ENCODE measurements at regions not wholly inside any gene's neighbourhood (a gene's known extent, or its start where the extent isn't known, plus 50 kb on each side); places are given as distances from the start of the nearest gene placed in this dataset.

DNA sequence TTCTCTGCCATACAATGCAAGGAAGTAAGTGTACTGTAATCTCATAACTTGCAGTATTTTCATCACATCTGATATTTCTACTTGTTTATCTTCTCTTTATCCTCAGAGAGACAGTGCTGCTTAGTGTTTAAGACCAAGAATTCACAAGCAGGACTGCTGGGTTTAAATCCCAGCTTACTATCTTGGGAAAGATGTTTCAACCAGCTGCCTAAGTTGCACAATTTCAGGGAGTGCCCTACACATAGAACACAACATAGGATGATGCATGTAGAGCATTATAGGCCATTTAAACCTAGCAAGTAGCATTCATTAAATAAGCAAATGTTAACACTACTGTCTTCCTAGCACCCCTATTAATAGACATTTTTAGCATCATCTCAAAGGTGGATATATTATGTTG lies 205.2 kb upstream of the CEP162 start:
- Histone ChIP-seq H3K4me1 (ENCODE audit: insufficient read depth, low read length) (no peaks in the 10 kb centered on the region), H3K9ac (ENCODE audit: low read depth, low read length) (no peak overlapping the region), H3K4me3 (ENCODE audit: low read length) (no peak overlapping the region), H3K36me3 (ENCODE audit: insufficient read depth, low read depth, low read length) (no peaks in the 10 kb centered on the region), H3K27me3 (ENCODE audit: insufficient read depth, low read length) (no peaks in the 10 kb centered on the region), H3K27ac (ENCODE audit: low read length) (no peak overlapping the region), H3K9me3 (ENCODE audit: insufficient read depth, low read depth, low read length) (no peaks in the 10 kb centered on the region)

DNA sequence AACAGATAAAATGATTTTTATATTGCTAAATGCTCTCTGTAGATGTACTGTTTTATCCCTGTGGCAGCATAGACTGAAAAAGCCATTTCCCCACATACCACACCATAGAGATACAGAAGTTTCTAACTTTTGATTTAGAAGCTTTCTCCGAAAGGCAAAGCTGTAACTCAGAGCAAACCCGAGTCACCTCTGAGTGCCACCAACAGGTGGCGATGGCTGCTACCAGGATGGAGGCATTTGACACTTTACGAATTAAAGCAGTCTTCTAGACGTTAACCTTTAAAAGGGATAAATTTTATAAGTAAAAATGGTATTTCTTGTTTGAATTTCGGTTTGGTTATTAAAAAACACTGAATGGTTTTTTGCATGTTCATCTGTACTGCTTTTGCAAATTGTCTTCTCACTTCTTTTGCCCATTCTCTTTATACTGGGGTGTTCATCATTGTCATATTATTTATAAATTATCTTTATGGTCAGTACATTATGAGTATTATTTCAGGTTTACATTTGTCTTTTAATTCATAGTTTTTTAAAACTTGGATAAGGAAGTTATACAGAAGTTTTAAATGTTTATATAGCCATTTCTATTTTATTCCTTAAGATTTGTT lies 201.0 kb upstream of the CEP162 start:
- Histone ChIP-seq H3K9ac (ENCODE audit: low read depth, low read length) (no peak overlapping the region), H3K9me3 (ENCODE audit: insufficient read depth, low read depth, low read length) (no peaks in the 10 kb centered on the region), H3K4me3 (ENCODE audit: low read length) (no peak overlapping the region), H3K36me3 (ENCODE audit: insufficient read depth, low read depth, low read length) (no peaks in the 10 kb centered on the region), H3K4me1 (ENCODE audit: insufficient read depth, low read length) (peaks cover 18% of the 10 kb centered on the region; the same call in 1 of the 2 replicates), H3K27ac (ENCODE audit: low read length) (no peak overlapping the region), H3K27me3 (ENCODE audit: insufficient read depth, low read length) (no peaks in the 10 kb centered on the region)

DNA sequence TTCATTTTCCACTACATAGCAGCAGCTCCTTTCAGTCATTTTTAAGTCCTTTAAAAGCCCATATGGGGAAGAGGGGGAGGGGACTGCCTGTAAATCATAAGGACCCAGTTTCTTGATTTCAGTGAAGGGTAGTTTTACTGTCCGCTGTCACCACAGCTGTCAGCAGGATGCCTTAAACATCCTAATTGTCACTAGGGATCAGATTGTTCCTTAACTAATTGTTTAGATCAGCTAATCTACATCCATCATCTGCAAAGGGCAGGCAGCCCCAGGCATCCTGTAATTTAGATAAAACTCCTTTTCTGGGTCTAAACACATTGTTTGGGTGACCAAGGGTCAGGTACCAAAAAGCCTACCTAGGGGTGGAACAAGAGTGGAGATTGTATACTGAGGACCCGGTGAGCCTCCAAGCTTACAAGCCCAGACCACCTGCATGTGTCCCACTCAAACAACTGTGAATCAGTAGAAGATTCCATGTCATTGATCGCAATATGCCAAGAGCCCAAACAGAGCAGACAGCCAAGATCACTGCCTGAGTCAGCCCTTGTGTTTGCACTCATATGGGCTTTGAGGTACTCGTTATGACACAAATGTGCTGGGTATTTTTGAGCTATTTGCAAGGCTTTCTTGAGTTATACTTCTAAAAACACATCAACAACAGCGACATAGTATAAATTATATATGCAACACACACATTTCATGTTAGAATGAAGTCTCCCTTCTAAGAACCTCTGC lies 198.7 kb upstream of the CEP162 start:
- Histone ChIP-seq H3K4me3 (ENCODE audit: low read length) (no peak overlapping the region), H3K9me3 (ENCODE audit: insufficient read depth, low read depth, low read length) (no peaks in the 10 kb centered on the region), H3K9ac (ENCODE audit: low read depth, low read length) (no peak overlapping the region), H3K27ac (ENCODE audit: low read length) (no peak overlapping the region), H3K4me1 (ENCODE audit: insufficient read depth, low read length) (peaks cover 18% of the 10 kb centered on the region; the same call in 1 of the 2 replicates), H3K36me3 (ENCODE audit: insufficient read depth, low read depth, low read length) (no peaks in the 10 kb centered on the region), H3K27me3 (ENCODE audit: insufficient read depth, low read length) (no peaks in the 10 kb centered on the region)

DNA sequence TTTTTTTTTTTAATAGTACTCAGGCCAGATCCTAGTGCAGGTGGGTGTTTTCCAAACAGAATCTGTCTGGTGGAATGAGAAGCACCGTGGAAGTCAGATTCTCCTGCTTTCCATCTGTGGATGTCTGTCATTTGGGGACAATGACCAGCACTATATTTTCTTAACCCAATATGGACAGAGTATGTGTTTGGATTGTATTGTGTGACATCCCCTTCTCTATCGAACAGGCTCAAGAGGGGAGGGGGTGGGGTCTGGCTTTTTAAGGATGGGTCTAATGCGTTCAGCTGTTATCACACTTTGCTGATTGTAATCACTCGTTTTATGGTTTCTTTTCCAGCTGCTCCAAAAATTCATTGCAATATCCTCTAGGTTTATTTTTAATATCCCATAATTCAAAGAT lies 197.5 kb upstream of the CEP162 start:
- Histone ChIP-seq H3K27ac (ENCODE audit: low read length) (no peak overlapping the region), H3K4me1 (ENCODE audit: insufficient read depth, low read length) (peaks cover 18% of the 10 kb centered on the region; the same call in 1 of the 2 replicates), H3K9me3 (ENCODE audit: insufficient read depth, low read depth, low read length) (no peaks in the 10 kb centered on the region), H3K27me3 (ENCODE audit: insufficient read depth, low read length) (no peaks in the 10 kb centered on the region), H3K36me3 (ENCODE audit: insufficient read depth, low read depth, low read length) (no peaks in the 10 kb centered on the region), H3K4me3 (ENCODE audit: low read length) (peak overlapping the region; percentile 21; the same call in 1 of the 2 replicates), H3K9ac (ENCODE audit: low read depth, low read length) (no peak overlapping the region)

DNA sequence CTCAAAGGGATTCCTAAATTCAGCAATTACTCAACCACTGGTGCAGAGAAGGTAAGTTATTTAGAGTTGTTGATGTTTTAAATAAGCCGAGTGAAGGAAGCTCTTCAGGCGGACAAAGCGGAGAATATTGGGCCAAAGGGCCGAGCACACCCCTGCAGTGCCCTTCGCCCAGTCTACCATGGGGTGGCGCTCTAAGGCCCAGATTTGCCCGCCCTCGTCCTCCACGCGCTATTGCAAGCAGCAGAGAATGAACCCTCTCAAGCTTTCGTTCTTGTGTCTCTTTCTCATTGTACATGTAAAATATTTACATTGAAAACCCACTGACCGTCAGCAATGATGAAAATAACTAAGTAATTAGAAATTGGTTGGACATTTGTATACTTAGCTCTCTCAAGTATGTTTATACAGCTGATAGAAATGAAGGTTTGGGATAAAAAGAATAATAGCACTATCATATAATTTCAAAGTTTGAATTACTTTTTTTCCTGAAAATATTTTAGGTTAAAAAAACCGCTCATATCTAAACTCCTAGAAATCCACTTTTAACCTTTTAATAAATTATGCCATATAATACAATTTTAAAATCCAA lies 195.0 kb upstream of the CEP162 start:
- Histone ChIP-seq H3K9ac (ENCODE audit: low read depth, low read length) (peak overlapping the region; percentile 14; the same call in 1 of the 2 replicates), H3K36me3 (ENCODE audit: insufficient read depth, low read depth, low read length) (no peaks in the 10 kb centered on the region), H3K27ac (ENCODE audit: low read length) (no peak overlapping the region), H3K9me3 (ENCODE audit: insufficient read depth, low read depth, low read length) (no peaks in the 10 kb centered on the region), H3K4me3 (ENCODE audit: low read length) (no peak overlapping the region), H3K27me3 (ENCODE audit: insufficient read depth, low read length) (no peaks in the 10 kb centered on the region), H3K4me1 (ENCODE audit: insufficient read depth, low read length) (peaks cover 18% of the 10 kb centered on the region; the same call in 1 of the 2 replicates)

DNA sequence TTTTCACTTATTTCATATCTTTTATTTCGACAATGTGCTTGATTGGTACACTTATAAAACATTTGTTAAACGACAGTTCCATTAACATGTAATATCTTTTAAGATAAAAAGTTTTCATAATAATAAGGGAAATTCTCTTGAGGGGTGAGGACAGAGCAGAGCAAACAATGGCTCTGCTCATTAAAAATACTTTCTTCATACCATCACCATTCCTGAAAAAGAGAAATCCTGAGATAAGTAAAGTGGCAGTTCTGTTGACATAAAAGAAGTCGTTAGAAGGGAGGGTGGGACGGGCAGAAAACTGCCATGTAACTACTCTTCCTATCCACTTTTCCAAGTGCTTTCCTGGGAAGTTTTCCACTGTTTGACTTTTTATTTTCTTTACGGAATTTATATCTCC lies 193.6 kb upstream of the CEP162 start:
- Histone ChIP-seq H3K36me3 (ENCODE audit: insufficient read depth, low read depth, low read length) (no peaks in the 10 kb centered on the region), H3K9me3 (ENCODE audit: insufficient read depth, low read depth, low read length) (no peaks in the 10 kb centered on the region), H3K4me3 (ENCODE audit: low read length) (no peak overlapping the region), H3K4me1 (ENCODE audit: insufficient read depth, low read length) (peaks cover 17% of the 10 kb centered on the region; the same call in 1 of the 2 replicates), H3K9ac (ENCODE audit: low read depth, low read length) (no peak overlapping the region), H3K27me3 (ENCODE audit: insufficient read depth, low read length) (no peaks in the 10 kb centered on the region), H3K27ac (ENCODE audit: low read length) (no peak overlapping the region)

DNA sequence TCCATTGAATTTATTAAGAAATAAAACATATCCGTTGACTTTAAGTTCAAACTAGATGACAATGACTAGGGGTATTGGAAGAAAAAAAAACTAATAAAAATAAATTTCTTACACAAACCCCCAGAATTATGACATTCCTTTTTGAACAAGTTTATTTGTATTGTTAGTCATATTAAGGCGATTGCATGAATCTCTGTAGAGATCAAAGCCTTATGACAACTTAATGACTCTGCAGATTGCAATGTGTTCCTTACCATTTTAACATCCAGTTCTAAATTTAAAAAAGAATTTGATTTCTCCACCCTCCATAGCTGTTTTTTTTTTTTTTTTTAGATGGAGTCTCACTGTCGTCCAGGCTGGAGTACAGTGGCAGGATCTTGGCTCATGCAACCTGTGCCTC lies 189.8 kb upstream of the CEP162 start:
- Histone ChIP-seq H3K9me3 (ENCODE audit: insufficient read depth, low read depth, low read length) (no peaks in the 10 kb centered on the region), H3K27me3 (ENCODE audit: insufficient read depth, low read length) (no peaks in the 10 kb centered on the region), H3K4me1 (ENCODE audit: insufficient read depth, low read length) (no peaks in the 10 kb centered on the region), H3K27ac (ENCODE audit: low read length) (no peak overlapping the region), H3K9ac (ENCODE audit: low read depth, low read length) (no peak overlapping the region), H3K4me3 (ENCODE audit: low read length) (no peak overlapping the region), H3K36me3 (ENCODE audit: insufficient read depth, low read depth, low read length) (no peaks in the 10 kb centered on the region)

DNA sequence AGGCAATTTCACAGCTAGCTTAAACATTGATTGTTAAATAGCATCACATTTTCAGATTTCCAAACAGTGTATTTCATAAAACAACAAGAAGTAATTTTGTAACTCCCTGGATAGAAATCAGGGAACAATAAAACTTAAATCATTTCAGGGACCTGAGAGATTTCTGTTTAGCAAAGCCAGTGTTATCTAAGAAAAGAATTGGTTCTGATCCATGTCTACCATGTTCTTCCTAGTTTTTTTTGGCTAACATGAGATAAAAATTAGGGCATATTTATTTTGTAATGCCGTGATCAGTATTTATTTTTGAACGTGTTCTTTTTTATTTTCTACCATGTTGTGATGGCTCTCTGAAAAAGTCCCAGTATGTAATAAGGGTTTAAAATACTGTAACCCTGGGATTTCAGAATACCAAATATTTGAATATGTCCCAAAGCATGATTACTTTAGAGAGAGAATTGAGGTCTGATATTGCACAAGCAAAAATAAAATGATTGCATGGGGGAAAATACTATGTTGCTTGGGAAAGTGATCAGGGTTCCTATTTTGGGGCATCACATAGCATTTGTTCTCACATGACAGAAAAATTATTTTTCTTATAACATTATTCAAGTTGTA lies 188.7 kb upstream of the CEP162 start:
- H3K9ac ChIP-seq (ENCODE audit: low read depth, low read length), result no peak overlapping the region
- H3K36me3 ChIP-seq (ENCODE audit: insufficient read depth, low read depth, low read length), result no peaks in the 10 kb centered on the region
- H3K4me3 ChIP-seq (ENCODE audit: low read length), result no peak overlapping the region
- H3K9me3 ChIP-seq (ENCODE audit: insufficient read depth, low read depth, low read length), result no peaks in the 10 kb centered on the region
- no peak overlapping the region for H3K27ac ChIP-seq (ENCODE audit: low read length)
- H3K4me1 ChIP-seq (ENCODE audit: insufficient read depth, low read length), result no peaks in the 10 kb centered on the region
- H3K27me3 ChIP-seq (ENCODE audit: insufficient read depth, low read length), result no peaks in the 10 kb centered on the region

DNA sequence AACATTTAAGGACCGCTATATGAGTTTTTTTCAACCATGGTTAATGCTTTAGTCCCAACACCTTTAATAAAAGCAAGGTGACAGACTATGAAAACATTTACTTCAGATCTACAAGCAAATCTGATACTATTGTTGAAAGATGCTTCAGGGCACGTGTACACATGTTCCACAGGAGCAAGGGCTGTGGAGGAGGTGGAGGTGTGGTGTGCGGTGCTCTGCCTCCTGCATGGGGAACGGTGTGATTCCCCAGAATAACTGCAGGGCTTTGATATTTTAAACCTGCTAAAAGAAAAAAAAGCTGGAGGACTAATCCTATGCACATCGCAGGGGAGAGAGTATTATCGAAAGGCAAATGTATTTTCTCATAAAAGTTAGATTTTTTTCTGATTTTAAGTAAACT lies 188.1 kb upstream of the CEP162 start:
- H3K9me3 ChIP-seq (ENCODE audit: insufficient read depth, low read depth, low read length), result no peaks in the 10 kb centered on the region
- no peaks in the 10 kb centered on the region for H3K27me3 ChIP-seq (ENCODE audit: insufficient read depth, low read length)
- H3K36me3 ChIP-seq (ENCODE audit: insufficient read depth, low read depth, low read length), result no peaks in the 10 kb centered on the region
- H3K9ac ChIP-seq (ENCODE audit: low read depth, low read length), result no peak overlapping the region
- no peak overlapping the region for H3K4me3 ChIP-seq (ENCODE audit: low read length)
- no peaks in the 10 kb centered on the region for H3K4me1 ChIP-seq (ENCODE audit: insufficient read depth, low read length)
- H3K27ac ChIP-seq (ENCODE audit: low read length), result no peak overlapping the region

DNA sequence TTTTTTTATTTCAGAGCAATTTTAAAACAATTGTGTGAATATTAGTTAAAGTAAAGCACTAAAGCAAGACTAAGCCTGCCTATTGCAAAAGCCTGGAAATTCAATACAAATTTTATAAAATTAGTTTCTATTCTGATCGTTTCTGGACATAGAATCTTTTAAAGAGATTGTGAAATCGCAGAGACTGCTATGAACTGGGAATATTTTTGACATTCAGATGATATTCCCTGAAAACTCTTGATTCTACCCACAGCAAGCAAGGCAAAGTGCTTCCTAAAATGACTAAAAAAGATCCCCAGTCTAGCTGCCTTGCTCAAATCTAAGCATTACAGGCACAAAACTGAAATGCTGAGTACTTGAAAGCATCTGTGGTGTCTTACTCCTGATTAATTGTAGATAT lies 187.6 kb upstream of the CEP162 start:
- H3K4me3 ChIP-seq (ENCODE audit: low read length), result no peak overlapping the region
- H3K4me1 ChIP-seq (ENCODE audit: insufficient read depth, low read length), result no peaks in the 10 kb centered on the region
- H3K27ac ChIP-seq (ENCODE audit: low read length), result no peak overlapping the region
- no peaks in the 10 kb centered on the region for H3K9me3 ChIP-seq (ENCODE audit: insufficient read depth, low read depth, low read length)
- H3K9ac ChIP-seq (ENCODE audit: low read depth, low read length), result no peak overlapping the region
- no peaks in the 10 kb centered on the region for H3K27me3 ChIP-seq (ENCODE audit: insufficient read depth, low read length)
- no peaks in the 10 kb centered on the region for H3K36me3 ChIP-seq (ENCODE audit: insufficient read depth, low read depth, low read length)

DNA sequence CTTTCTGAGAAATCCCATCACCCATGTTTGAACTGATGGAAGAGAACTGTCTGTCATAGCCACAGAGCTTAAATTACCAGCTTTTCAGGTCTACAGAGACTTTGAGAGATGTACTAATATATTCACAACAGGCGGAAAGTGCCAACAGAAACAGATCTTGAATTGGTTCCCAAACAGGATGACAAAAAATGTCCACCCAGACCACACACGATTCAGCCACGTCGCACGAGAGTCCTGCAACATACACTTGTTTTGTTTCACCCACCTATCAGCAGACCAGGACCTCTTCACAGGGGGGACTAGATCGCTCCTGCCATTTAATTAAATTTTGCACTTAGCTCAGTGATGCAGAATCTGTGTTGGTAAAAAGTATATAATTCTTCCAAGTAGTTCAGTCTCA lies 187.1 kb upstream of the CEP162 start:
- Histone ChIP-seq H3K27ac (ENCODE audit: low read length) (no peak overlapping the region), H3K36me3 (ENCODE audit: insufficient read depth, low read depth, low read length) (no peaks in the 10 kb centered on the region), H3K9me3 (ENCODE audit: insufficient read depth, low read depth, low read length) (no peaks in the 10 kb centered on the region), H3K4me3 (ENCODE audit: low read length) (no peak overlapping the region), H3K27me3 (ENCODE audit: insufficient read depth, low read length) (no peaks in the 10 kb centered on the region), H3K4me1 (ENCODE audit: insufficient read depth, low read length) (no peaks in the 10 kb centered on the region), H3K9ac (ENCODE audit: low read depth, low read length) (no peak overlapping the region)
